IMR-90 (cell line): ENCODE measurements at regions not wholly inside any gene's neighbourhood (a gene's known extent, or its start where the extent isn't known, plus 50 kb on each side); places are given as distances from the start of the nearest gene placed in this dataset.

Experiments
- ATAC-seq: fragments of 200-7000 bp; cut with Tn5 transposase; 2 replicates; pipeline ENCODE4 v1.9.1; 2020; ENCODE audit warnings: low read depth, mild to moderate bottlenecking, moderate library complexity
- BruUV-seq: library from RNA; stranded (reverse); fragments of 400-500 nt; replicated peaks from 2 replicates; lab custom pipeline; 2021; lab: Mats Ljungman, UMichigan
- CTCF ChIA-PET: fragments of 300-600 bp; formaldehyde crosslinking; extraction: SDS; loops from one replicate; lab custom pipeline; 2021; ENCODE audit warnings: antibody characterized with exemption; lab: Yijun Ruan, JAX
- POLR2A ChIA-PET: fragments of 300-600 bp; sonication (Branson Sonifier 250); formaldehyde crosslinking; loops from one replicate; lab custom pipeline; 2022; ENCODE audit warnings: antibody characterized with exemption; ENCODE audit not compliant: unreplicated experiment; lab: Charles Lee
- DNase-seq: peaks from one replicate; pipeline ENCODE4 v3.0.0; 2013
- H2AFZ ChIP-seq: replicated peaks from 2 replicates; pipeline ENCODE3; 2013; ENCODE audit warnings: low read length, mild to moderate bottlenecking; ENCODE audit not compliant: poor library complexity
- H2AK5ac ChIP-seq: 2 replicates; pipeline ENCODE4 v1.6.1; 2013; ENCODE audit warnings: low read depth, low read length, inconsistent platforms
- H2AK9ac ChIP-seq: replicated peaks from 2 replicates; pipeline ENCODE3; 2013; ENCODE audit warnings: mild to moderate bottlenecking, low read depth, low read length, moderate library complexity; ENCODE audit not compliant: poor library complexity
- H2BK120ac ChIP-seq: 2 replicates; pipeline ENCODE4 v1.6.1; 2013; ENCODE audit warnings: low read depth, low read length, inconsistent platforms
- H2BK15ac ChIP-seq: 3 replicates; pipeline ENCODE4 v1.6.1; 2013; ENCODE audit warnings: low read depth, low read length, inconsistent platforms
- H2BK20ac ChIP-seq: 2 replicates; pipeline ENCODE4 v1.6.1; 2013; ENCODE audit warnings: low read depth, mild to moderate bottlenecking, inconsistent platforms, low read length, moderate library complexity
- H2BK5ac ChIP-seq: 2 replicates; pipeline ENCODE4 v1.6.1; 2013; ENCODE audit warnings: mild to moderate bottlenecking, low read depth, low read length, inconsistent platforms; ENCODE audit not compliant: poor library complexity, severe bottlenecking
- H3K14ac ChIP-seq: replicated peaks from 2 replicates; pipeline ENCODE4 v1.6.1; 2013; ENCODE audit warnings: low read depth, low read length, inconsistent platforms
- H3K18ac ChIP-seq: 2 replicates; pipeline ENCODE4 v1.6.1; 2013; ENCODE audit warnings: low read depth, low read length, control low read depth
- H3K23ac ChIP-seq: 2 replicates; pipeline ENCODE4 v1.6.1; 2013; ENCODE audit warnings: low read depth, low read length, inconsistent platforms
- H3K27ac ChIP-seq: 2 replicates; pipeline ENCODE4 v1.5.1; 2013; ENCODE audit warnings: mild to moderate bottlenecking, control low read depth, low read length; ENCODE audit not compliant: insufficient read depth
- H3K27me3 ChIP-seq: 2 replicates; pipeline ENCODE4 v1.6.1; 2013; ENCODE audit warnings: low read length; ENCODE audit not compliant: control insufficient read depth, insufficient read depth
- H3K36me3 ChIP-seq: 2 replicates; pipeline ENCODE4 v1.6.1; 2013; ENCODE audit warnings: low read length, mixed read lengths; ENCODE audit not compliant: control insufficient read depth, insufficient read depth
- H3K4ac ChIP-seq: 2 replicates; pipeline ENCODE4 v1.6.1; 2013; ENCODE audit warnings: low read depth, low read length, inconsistent platforms
- H3K4me1 ChIP-seq: 2 replicates; pipeline ENCODE4 v1.6.1; 2013; ENCODE audit warnings: low read length, mixed read lengths; ENCODE audit not compliant: control insufficient read depth, insufficient read depth
- H3K4me2 ChIP-seq: 2 replicates; pipeline ENCODE4 v1.6.1; 2013; ENCODE audit warnings: low read depth, mild to moderate bottlenecking, control low read depth, low read length, moderate library complexity
- H3K4me3 ChIP-seq: 2 replicates; pipeline ENCODE4 v1.5.1; 2013; ENCODE audit warnings: low read depth, mild to moderate bottlenecking, control low read depth, low read length, moderate library complexity; ENCODE audit not compliant: insufficient read depth
- H3K56ac ChIP-seq: 2 replicates; pipeline ENCODE4 v1.6.1; 2013; ENCODE audit warnings: low read length, inconsistent platforms; ENCODE audit not compliant: insufficient read depth; ENCODE audit errors: extremely low read depth
- H3K79me1 ChIP-seq, 2 experiments: 2 replicates each; pipeline ENCODE4 v1.6.1; 2013; ENCODE audit warnings: low read length in 2 of 2, inconsistent platforms in 1 of 2, low read depth in 1 of 2
- H3K9ac ChIP-seq: 2 replicates; pipeline ENCODE4 v1.6.1; 2013; ENCODE audit warnings: low read depth, low read length, control low read depth
- H3K9me1 ChIP-seq: 2 replicates; pipeline ENCODE4 v1.6.1; 2013; ENCODE audit warnings: low read length, inconsistent platforms; ENCODE audit not compliant: insufficient read depth
- H3K9me3 ChIP-seq: 2 replicates; pipeline ENCODE4 v1.6.1; 2013; ENCODE audit warnings: low read length; ENCODE audit not compliant: control insufficient read depth, insufficient read depth
- H4K20me1 ChIP-seq: 2 replicates; pipeline ENCODE4 v1.6.1; 2013; ENCODE audit warnings: low read length, inconsistent platforms; ENCODE audit not compliant: insufficient read depth
- H4K5ac ChIP-seq: 2 replicates; pipeline ENCODE4 v1.6.1; 2013; ENCODE audit warnings: mild to moderate bottlenecking, low read depth, low read length, control low read depth
- H4K8ac ChIP-seq, 2 experiments: 2 replicates each; pipeline ENCODE4 v1.6.1; 2013; ENCODE audit warnings: low read depth in 2 of 2, low read length in 2 of 2, control low read depth in 1 of 2, inconsistent platforms in 1 of 2
- H4K91ac ChIP-seq: 2 replicates; pipeline ENCODE4 v1.6.1; 2013; ENCODE audit warnings: low read depth, low read length, inconsistent platforms; ENCODE audit not compliant: insufficient read depth
- BHLHE40 ChIP-seq: fragments of 150-350 bp; IDR thresholded peaks from 2 replicates; pipeline ENCODE4 v1.6.1; 2016; ENCODE audit warnings: mild to moderate bottlenecking, low read depth, low read length
- CEBPB ChIP-seq: IDR thresholded peaks from 2 replicates; pipeline ENCODE4 v1.6.1; 2012; ENCODE audit warnings: low read depth, low read length, improper control_type of control experiment
- CHD1 ChIP-seq: IDR thresholded peaks from 2 replicates; pipeline ENCODE4 v1.6.1; 2012; ENCODE audit warnings: low read depth, low read length, improper control_type of control experiment
- FOS ChIP-seq: fragments of 150-350 bp; IDR thresholded peaks from 2 replicates; pipeline ENCODE4 v1.6.1; 2016; ENCODE audit warnings: low read depth, low read length
- MAFK ChIP-seq: IDR thresholded peaks from 2 replicates; pipeline ENCODE4 v1.6.1; 2012; ENCODE audit warnings: low read depth, low read length, improper control_type of control experiment
- MAZ ChIP-seq: IDR thresholded peaks from 2 replicates; pipeline ENCODE4 v1.6.1; 2012; ENCODE audit warnings: low read depth, mild to moderate bottlenecking, low read length, improper control_type of control experiment, moderate library complexity, borderline replicate concordance
- MXI1 ChIP-seq: IDR thresholded peaks from 2 replicates; pipeline ENCODE4 v1.6.1; 2012; ENCODE audit warnings: low read depth, mild to moderate bottlenecking, low read length, moderate library complexity, borderline replicate concordance
- NFE2L2 ChIP-seq: fragments of 150-350 bp; IDR thresholded peaks from 2 replicates; pipeline ENCODE4 v1.6.1; 2016; ENCODE audit warnings: low read depth, mild to moderate bottlenecking, low read length
- POLR2A ChIP-seq: IDR thresholded peaks from 2 replicates; pipeline ENCODE4 v1.6.1; 2012; ENCODE audit warnings: mild to moderate bottlenecking, low read depth, low read length
- RAD21 ChIP-seq: IDR thresholded peaks from 2 replicates; pipeline ENCODE4 v1.6.1; 2012; ENCODE audit warnings: low read length, improper control_type of control experiment
- RCOR1 ChIP-seq: IDR thresholded peaks from 2 replicates; pipeline ENCODE4 v1.6.1; 2012; ENCODE audit warnings: mild to moderate bottlenecking, low read length, improper control_type of control experiment; ENCODE audit not compliant: insufficient replicate concordance
- RFX5 ChIP-seq: IDR thresholded peaks from 2 replicates; pipeline ENCODE4 v1.8.0; 2012; ENCODE audit warnings: low read depth, mild to moderate bottlenecking, low read length, moderate library complexity
- SMC3 ChIP-seq: fragments of 150-350 bp; IDR thresholded peaks from 2 replicates; pipeline ENCODE4 v1.6.1; 2016; ENCODE audit warnings: low read depth, mild to moderate bottlenecking, antibody characterized with exemption, low read length, moderate library complexity
- WGBS, 2 experiments: methylation state at CpG; one replicate each; pipeline versions ENCODE4 v1.1.5 to v1.1.7; 2013; ENCODE audit warnings: missing lambda C conversion rate in 2 of 2; ENCODE audit not compliant: insufficient read length in 1 of 2; ENCODE audit errors: extremely low coverage in 2 of 2; 5-methylcytosine and 5-hydroxymethylcytosine counted together
- dilution Hi-C: fragments of 300-500 bp; cut with HindIII; formaldehyde crosslinking; loops from one replicate; pipeline ENCODE4 v1.14.3; 2018; ENCODE audit warnings: low sequenced_read_pairs; ENCODE audit not compliant: unreplicated experiment
- in situ Hi-C: fragments of 300-500 bp; cut with MboI; formaldehyde crosslinking; loops from 3 replicates; pipeline ENCODE4 v1.14.3; 2019; ENCODE audit warnings: low sequenced_read_pairs, inconsistent platforms, mixed read lengths
- intact Hi-C: fragments of 100-400 bp; cut with micrococcal nuclease; formaldehyde crosslinking; loops from 2 replicates; pipeline ENCODE4 v1.10.0; 2022
- TF ChIP-seq, protein P1 (sequence below): fragments of 150-350 bp; IDR thresholded peaks from 2 replicates; pipeline ENCODE4 v1.6.1; 2017; ENCODE audit warnings: mild to moderate bottlenecking, antibody characterized with exemption, low read length, low read depth
- TF ChIP-seq, protein P2 (sequence below): conservative IDR thresholded peaks from 2 replicates; pipeline ENCODE4 v1.5.1; 2012; ENCODE audit warnings: mild to moderate bottlenecking, low read depth, low read length, improper control_type of control experiment

DNA sequence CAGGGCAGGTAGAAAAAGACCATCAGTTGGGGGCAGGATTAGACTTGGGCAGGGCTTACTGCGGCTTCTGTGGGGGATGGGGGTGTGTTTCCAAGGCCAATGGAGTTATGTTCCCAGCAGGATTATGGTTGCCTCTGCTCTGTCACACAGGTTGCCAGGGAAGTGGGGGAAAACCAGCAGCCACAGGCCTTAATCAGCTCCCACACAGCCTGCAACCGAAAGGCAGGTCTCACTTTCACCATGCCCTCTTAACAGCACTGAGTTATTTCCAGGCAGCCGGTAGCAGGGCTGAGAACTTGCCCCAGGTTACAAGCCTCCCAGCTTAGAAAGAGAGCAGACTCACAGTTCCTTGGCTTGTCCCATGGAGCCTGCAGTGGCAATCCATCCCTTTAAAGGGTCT, 205.5 kb downstream of the FGF10 start:
- no peak overlapping the region for H2BK5ac ChIP-seq
- no peak overlapping the region for H2AK5ac ChIP-seq
- H3K27me3 ChIP-seq: no peaks in the 10 kb centered on the region
- WGBS, 2 experiments: 60% methylated on average over 1 of the region's 3 CpGs; no CpG with 5 or more reads in 1 of the 2 experiments
- no peak overlapping the region for H3K9ac ChIP-seq
- ATAC-seq (no peak), DNase-seq (no peak)
- no peaks in the 10 kb centered on the region for H3K9me1 ChIP-seq
- no peaks in the 10 kb centered on the region for H3K4me1 ChIP-seq
- H3K27ac ChIP-seq: no peak overlapping the region
- ChIA-PET POLR2A (no interaction called here), CTCF (no interaction called here)
- no peak overlapping the region for H2BK20ac ChIP-seq
- H4K20me1 ChIP-seq: no peaks in the 10 kb centered on the region
- H3K23ac ChIP-seq: no peak overlapping the region
- no peaks in the 10 kb centered on the region for H3K36me3 ChIP-seq
- H2AFZ ChIP-seq: no peak overlapping the region
- H3K18ac ChIP-seq: no peak overlapping the region
- peaks cover 4% of the 10 kb centered on the region; the same call in 1 of the 2 replicates for H3K9me3 ChIP-seq
- intact Hi-C loops: no loop called here
- no TSS peak for BruUV-seq
- H3K79me1 ChIP-seq: no peaks in the 10 kb centered on the region
- H4K5ac ChIP-seq: no peak overlapping the region
- H4K8ac ChIP-seq: no peak overlapping the region
- dilution Hi-C loops: no loop called here
- H2AK9ac ChIP-seq: no peak overlapping the region
- TF ChIP-seq RCOR1 (no peak), CHD1 (no peak), CEBPB (no peak), FOS (no peak), RFX5 (no peak), POLR2A (no peak), MAFK (no peak), MXI1 (no peak), MAZ (no peak), NFE2L2 (no peak), SMC3 (no peak), RAD21 (no peak), BHLHE40 (no peak)
- TF ChIP-seq, protein P1, sequence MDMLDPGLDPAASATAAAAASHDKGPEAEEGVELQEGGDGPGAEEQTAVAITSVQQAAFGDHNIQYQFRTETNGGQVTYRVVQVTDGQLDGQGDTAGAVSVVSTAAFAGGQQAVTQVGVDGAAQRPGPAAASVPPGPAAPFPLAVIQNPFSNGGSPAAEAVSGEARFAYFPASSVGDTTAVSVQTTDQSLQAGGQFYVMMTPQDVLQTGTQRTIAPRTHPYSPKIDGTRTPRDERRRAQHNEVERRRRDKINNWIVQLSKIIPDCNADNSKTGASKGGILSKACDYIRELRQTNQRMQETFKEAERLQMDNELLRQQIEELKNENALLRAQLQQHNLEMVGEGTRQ: no peak
- TF ChIP-seq, protein P2, sequence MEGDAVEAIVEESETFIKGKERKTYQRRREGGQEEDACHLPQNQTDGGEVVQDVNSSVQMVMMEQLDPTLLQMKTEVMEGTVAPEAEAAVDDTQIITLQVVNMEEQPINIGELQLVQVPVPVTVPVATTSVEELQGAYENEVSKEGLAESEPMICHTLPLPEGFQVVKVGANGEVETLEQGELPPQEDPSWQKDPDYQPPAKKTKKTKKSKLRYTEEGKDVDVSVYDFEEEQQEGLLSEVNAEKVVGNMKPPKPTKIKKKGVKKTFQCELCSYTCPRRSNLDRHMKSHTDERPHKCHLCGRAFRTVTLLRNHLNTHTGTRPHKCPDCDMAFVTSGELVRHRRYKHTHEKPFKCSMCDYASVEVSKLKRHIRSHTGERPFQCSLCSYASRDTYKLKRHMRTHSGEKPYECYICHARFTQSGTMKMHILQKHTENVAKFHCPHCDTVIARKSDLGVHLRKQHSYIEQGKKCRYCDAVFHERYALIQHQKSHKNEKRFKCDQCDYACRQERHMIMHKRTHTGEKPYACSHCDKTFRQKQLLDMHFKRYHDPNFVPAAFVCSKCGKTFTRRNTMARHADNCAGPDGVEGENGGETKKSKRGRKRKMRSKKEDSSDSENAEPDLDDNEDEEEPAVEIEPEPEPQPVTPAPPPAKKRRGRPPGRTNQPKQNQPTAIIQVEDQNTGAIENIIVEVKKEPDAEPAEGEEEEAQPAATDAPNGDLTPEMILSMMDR: no peak
- no peak overlapping the region for H3K56ac ChIP-seq
- H4K91ac ChIP-seq: no peak overlapping the region
- H2BK120ac ChIP-seq: no peak overlapping the region
- no peak overlapping the region for H3K14ac ChIP-seq
- no peak overlapping the region for H3K4me3 ChIP-seq
- no peak overlapping the region for H3K4ac ChIP-seq
- in situ Hi-C loops: no loop called here
- no peak overlapping the region for H2BK15ac ChIP-seq
- H3K4me2 ChIP-seq: no peak overlapping the region
